COLO668 (cell line): ENCODE measurements at regions not wholly inside any gene's neighbourhood (a gene's known extent, or its start where the extent isn't known, plus 50 kb on each side); places are given as distances from the start of the nearest gene placed in this dataset.
"Not testable (repeated sequence)": the region's sequence is repeated elsewhere in the genome, so short reads cannot be mapped to it uniquely, and the experiment has no call there.

Experiments
- DNase-seq: peaks from one replicate; lab custom pipeline; 2025; ENCODE audit not compliant: unreplicated experiment; lab: John Stamatoyannopoulos, UW

DNA sequence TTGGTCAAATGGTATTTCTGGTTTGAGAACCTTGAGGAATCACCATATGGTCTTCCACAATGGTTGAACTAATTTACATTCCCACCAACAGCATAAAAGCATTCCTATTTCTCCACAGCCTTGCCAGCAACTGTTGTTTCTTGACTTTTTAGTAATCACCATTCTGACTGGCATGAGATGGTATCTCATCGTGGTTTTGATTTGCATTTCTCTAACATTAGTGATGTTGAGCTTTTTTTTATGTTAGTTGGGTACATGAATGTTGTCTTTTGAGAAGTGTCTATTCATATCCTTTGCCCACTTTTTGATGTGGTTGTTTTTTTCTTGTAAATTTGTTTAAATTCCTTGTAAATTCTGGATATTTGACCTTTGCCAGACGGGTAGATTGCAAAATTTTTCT lies 679.7 kb downstream of the METTL15 start:
- not testable (repeated sequence) for DNase-seq

DNA sequence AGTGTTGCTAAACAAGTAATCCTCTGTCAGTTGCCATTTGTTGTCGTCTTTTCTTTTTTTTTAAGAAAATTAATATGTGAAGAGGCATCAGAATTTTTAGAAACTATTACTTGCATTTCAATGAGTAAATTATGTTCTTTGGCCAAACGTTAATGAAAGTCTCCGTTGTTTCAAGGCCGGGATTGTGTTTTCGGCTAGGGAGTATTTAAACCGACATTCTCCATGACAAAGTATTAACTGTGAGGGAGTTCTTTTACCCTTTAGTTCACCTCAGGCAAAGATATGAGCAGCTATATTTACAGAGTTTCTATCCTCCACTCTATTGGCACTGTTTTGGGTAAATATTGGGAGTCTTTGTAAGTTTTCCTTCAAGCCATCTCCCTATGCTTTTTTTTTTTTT lies 668.9 kb downstream of the METTL15 start:
- no peak for DNase-seq

- DNase-seq: no peak
Measured at GRCh38 chr11:28773606-28774005, 665.4 kb downstream of the METTL15 start.

DNA sequence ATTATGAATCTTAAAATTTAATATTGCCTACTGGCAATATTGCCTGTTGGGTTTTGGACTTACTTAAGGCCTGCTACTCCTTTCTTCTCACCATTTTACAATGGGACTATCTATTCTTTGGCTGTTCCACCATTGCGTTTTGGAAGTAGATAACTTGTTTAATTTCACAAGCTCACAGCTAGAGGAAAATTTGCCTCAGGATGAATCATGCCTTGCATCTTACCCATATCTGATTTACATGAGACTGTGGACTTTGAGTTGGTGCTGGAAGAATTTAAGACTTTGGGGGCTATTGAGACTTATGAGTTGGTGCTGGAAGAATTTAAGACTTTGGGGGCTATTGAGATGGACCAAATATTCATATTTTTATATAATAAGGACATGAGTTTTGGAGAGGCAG lies 662.6 kb downstream of the METTL15 start:
- DNase-seq: no peak

DNA sequence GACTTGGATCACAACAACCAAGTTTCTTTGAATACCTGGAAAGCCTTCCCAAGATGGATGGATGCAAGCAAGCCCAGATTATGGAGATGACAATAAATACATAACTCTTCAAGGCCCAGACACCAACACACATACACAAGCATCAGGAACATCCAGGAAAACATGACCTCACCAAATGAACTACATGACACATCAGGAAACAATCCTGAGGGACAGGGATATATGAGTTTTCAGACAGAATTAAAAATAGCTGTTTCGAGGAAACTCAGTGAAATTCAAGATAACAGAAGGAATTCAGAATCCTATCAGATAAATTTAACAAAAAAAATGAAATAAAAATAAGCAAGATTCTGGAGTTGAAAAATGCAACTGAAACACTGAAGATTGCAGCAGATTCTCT lies 659.4 kb downstream of the METTL15 start:
- no peak for DNase-seq

DNA sequence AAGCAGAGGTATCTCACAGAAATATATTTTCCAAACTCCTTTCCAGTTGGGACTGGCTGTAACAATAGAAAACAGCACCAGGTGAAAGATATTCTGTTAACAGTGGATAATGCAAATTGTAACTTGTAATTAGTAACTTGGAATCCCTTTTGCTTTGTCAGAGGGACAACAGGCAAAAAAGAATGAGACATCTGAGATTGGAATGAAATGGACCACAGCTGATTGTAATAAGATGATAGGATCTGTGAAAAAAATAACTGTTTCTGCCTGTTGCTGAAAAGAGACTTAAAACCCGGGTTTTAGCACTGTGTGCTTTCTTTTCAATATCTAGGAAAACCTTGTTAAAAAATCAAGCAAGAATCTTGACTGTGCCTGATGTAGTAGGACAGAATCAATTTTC lies 655.7 kb downstream of the METTL15 start:
- no peak for DNase-seq

DNA sequence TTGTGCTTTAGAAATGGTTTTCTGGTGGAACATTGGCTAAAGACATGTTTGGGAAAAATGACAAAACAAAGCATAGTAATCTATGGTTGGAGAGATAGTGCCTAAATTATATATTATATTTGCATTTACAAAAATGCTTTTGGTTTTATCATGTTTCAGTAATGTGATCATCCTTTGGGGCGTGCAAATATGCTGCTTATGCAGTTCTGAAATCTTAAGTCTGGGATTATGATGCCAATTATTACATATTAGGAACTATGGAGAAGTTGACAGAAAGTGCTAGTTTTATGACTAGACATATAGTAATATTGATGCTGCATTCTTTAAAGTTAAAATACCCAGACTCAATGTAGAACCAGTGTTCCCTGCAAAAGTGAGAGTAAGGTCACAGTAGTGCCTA lies 655.0 kb downstream of the METTL15 start:
- no peak for DNase-seq

GRCh38 chr11:28760676-28761390 lies 652.6 kb downstream of the METTL15 start:
- peak; percentile 13 for DNase-seq

DNA sequence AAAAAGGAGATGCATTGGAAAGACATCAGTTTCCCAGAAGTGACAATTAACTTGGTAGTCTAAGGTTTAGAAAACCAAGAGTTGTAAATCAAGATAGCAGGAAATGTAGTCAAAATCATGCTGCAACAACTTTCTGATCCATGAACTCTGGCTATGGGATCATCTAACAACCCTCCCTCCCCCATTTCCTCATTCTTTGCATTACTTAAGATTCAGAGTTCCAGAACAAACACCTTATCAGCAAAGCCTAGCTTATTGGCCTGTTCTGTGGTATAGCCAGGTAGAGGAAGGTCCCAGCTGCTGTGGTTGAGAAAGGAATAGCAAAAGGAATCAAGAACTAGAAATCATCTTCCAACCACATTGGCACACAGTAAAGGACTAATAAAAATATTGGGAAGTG lies 651.1 kb downstream of the METTL15 start:
- DNase-seq: no peak

GRCh38 chr11:28757725-28758515 lies 649.7 kb downstream of the METTL15 start:
- no peak for DNase-seq

DNA sequence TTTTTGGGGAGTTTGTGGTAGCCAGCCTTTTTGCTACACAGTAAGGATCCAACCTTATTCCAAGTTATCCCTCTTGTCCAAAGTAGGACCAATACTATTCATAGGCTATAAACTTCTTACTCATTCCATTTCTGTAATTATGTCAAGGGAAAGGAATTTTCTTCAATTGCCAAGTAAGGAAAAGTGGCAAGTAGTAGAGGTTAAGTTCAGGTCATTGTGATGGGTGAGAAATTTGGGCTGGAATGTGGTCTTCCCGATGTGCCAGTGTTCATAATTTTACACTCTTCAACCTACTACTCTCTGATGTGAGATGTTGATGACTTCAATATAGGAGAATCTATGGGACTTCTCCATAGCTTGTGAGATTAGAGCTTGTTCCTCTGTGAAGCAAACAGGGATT lies 648.8 kb downstream of the METTL15 start:
- DNase-seq: no peak

DNA sequence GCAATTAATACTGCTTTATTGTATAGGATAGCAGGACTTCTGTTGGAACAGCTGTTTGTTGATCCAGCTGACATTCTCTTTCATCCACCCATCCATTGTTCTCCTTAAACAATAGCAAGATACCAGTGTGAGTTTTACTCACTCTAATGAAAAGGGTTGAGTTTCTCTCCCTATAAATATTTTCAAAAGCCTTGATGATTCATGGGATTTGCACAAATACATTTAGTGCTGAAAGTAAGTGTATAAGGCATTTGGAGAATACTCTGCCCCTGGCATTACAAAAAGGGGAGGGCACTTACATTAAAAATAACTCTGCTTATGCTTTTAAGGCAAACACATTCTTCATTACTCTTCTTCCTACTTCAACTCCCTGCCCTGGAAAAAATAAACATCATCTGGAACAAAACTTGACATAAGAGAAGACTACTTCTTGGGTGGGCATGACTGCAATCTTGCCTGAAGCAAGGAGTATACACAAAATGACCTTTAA lies 634.9 kb downstream of the METTL15 start:
- peak; percentile 36 for DNase-seq

DNA sequence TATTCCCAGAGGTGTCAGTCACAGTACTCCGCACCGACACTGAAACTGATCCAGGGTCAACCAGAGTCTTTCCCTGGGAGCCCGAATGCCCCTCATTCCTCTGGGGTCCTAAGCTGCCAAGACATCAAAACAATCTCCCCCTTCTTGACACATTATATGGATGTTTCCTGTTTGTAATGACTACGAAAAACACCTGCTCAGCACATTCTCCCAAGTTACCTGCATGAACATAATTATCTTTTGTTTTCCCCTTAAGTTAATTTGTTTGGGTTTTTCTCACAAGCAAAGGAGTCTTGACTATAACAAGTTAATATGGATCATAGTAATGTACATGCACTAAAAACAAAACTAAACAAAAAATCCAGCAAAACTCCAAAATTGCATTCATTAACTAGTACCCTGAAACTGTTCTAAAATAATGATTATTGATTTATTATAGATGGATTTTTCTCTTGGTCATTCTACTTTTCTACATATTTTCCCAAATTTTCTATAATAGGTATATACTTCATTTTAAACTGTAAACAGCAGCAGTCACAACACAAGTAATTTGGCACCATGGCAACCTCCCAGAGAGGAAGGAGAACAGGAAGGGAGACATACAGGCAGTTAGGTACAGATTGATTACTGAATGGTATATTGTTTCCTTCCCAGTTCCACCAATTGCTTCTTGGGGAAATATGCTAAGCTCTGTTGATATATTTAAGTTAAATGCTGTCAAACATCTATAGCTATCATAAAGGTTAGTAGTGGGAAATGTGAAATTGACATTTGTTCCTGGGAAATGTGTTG lies 631.5 kb downstream of the METTL15 start:
- DNase-seq: peak; percentile 26

GRCh38 chr11:28738549-28738948 lies 630.4 kb downstream of the METTL15 start:
- no peak for DNase-seq

- DNase-seq: no peak
Measured at GRCh38 chr11:28736256-28736655, 628.1 kb downstream of the METTL15 start.

- peak; percentile 14 for DNase-seq
Measured at GRCh38 chr11:28735511-28735910, 627.3 kb downstream of the METTL15 start.

DNA sequence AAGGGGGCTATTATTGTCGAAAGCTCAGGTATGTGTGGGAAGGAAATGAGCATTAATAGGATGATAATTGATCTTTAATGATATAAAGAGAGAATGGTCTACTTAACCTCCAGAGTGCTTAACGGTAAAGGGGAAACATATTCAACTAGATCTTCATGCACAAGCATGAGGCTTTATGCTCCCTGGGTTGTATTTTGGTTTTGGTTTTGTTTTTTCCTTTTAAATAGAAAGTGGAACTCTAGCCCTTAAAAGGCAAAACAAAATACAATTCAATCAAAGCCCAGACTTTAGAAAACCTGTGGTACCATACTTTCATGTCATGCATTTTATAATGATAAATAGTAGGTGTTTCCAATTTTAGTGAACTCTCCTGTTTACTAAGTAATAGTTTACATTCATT lies 622.7 kb downstream of the METTL15 start:
- no peak for DNase-seq

GRCh38 chr11:28730336-28730735 lies 622.1 kb downstream of the METTL15 start:
- DNase-seq: no peak

- peak; percentile 5 for DNase-seq
Measured at GRCh38 chr11:28729339-28729738, 621.2 kb downstream of the METTL15 start.

- no peak for DNase-seq
Measured at GRCh38 chr11:28728666-28729065, 620.5 kb downstream of the METTL15 start.

DNA sequence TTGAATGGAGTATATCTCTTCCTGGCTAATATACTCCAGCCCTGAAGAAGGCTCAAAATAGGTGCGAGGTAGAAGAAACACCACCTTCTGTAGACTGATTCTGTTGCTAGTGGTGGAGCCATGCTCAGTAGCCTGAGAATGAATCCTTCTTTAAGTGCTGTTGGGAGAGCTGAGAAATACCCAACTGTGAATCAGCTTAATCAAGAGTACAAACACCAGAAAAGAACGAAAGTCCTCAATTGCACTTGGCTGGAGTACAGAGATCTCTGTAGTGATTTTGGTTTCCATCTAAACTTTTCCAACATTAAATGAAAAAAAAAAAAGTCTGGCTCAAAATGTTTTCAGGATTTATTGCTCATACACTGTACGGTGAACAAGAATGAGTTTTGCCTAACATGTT lies 619.1 kb downstream of the METTL15 start:
- DNase-seq: no peak

DNA sequence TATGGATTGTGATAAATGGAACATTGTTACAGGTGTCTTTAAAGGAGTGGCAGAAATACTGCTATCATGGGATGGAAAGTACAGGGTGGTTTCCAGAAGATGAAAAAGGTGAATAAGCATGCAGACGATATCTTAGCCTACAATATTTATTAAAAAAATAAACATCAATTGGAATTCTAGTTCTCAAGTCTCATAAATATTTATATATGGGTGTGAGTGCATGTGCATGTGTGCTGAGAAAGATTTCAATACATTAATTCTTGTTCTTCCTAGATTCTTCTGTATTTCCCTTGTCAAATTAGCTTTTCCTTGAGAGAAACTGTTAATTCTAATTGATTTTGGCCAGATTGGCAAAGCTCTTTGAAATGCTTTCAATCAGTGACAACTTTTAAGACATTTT lies 618.2 kb downstream of the METTL15 start:
- no peak for DNase-seq
